ENCODE measurements at regions not wholly inside any gene's neighbourhood (a gene's known extent, or its start where the extent isn't known, plus 50 kb on each side); places are given as distances from the start of the nearest gene placed in this dataset.

GRCh38 chr1:77632216-77632615 is 50.2 kb downstream of the ZZZ3 start:
- no peaks in the 10 kb centered on the region for H3K27me3 ChIP-seq
- DNase-seq = no peak
- TF ChIP-seq CTCF (IDR thresholded peaks at IDR 0.05 in 4 of 5, conservative IDR thresholded peaks at IDR 0.05 in 1 of 5) = no peak
- TF ChIP-seq POLR2A (IDR thresholded peaks at IDR 0.05) = no peak
- no peak for ATAC-seq
- in situ Hi-C loops (cut with MboI; ENCODE audit: low sequenced_read_pairs in 4 of 4) = no loop called here
- no peaks in the 10 kb centered on the region for H3K4me1 ChIP-seq
- intact Hi-C loops (cut with DNase I; ENCODE audit: low total_unique reads) = no loop called here
- H3K36me3 ChIP-seq = peaks cover 0 to 27% of the 10 kb centered on the region in 2 donors
- H3K9me3 ChIP-seq = no peaks in the 10 kb centered on the region
- no peak overlapping the region for H3K27ac ChIP-seq
- H3K4me3 ChIP-seq = no peak overlapping the region

- H3K4me1 ChIP-seq = no peaks in the 10 kb centered on the region
- ATAC-seq (peak in 1 of 2 donors; percentile 36), DNase-seq (no peak)
- peaks cover 0 to 27% of the 10 kb centered on the region in 2 donors for H3K36me3 ChIP-seq
- no peak overlapping the region for H3K4me3 ChIP-seq
- in situ Hi-C loops (cut with MboI; ENCODE audit: low sequenced_read_pairs in 4 of 4) = no loop called here
- TF ChIP-seq POLR2A (IDR thresholded peaks at IDR 0.05) (no peak), CTCF (IDR thresholded peaks at IDR 0.05 in 4 of 5, conservative IDR thresholded peaks at IDR 0.05 in 1 of 5) (no peak)
- H3K9me3 ChIP-seq = no peaks in the 10 kb centered on the region
- no peak overlapping the region for H3K27ac ChIP-seq
- intact Hi-C loops (cut with DNase I; ENCODE audit: low total_unique reads) = no loop called here
- no peaks in the 10 kb centered on the region for H3K27me3 ChIP-seq
Observed at GRCh38 chr1:77631751-77632150, 50.7 kb downstream of the ZZZ3 start.

- Histone ChIP-seq H3K4me3 (no peak overlapping the region), H3K36me3 (peaks cover 0 to 30% of the 10 kb centered on the region in 2 donors), H3K4me1 (no peaks in the 10 kb centered on the region), H3K9me3 (no peaks in the 10 kb centered on the region), H3K27me3 (no peaks in the 10 kb centered on the region), H3K27ac (no peak overlapping the region)
- intact Hi-C loops (cut with DNase I; ENCODE audit: low total_unique reads) = no loop called here
- DNase-seq (no peak), ATAC-seq (no peak)
- in situ Hi-C loops (cut with MboI; ENCODE audit: low sequenced_read_pairs in 4 of 4) = no loop called here
- TF ChIP-seq POLR2A (IDR thresholded peaks at IDR 0.05) = no peak
- TF ChIP-seq CTCF (IDR thresholded peaks at IDR 0.05 in 4 of 5, conservative IDR thresholded peaks at IDR 0.05 in 1 of 5) = no peak
Observed at GRCh38 chr1:77631302-77631701, 51.2 kb downstream of the ZZZ3 start.

GRCh38 chr1:77627978-77628570 is 54.4 kb downstream of the ZZZ3 start:
- no peak for TF ChIP-seq CTCF (IDR thresholded peaks at IDR 0.05 in 4 of 5, conservative IDR thresholded peaks at IDR 0.05 in 1 of 5)
- TF ChIP-seq POLR2A (IDR thresholded peaks at IDR 0.05) = no peak
- ATAC-seq (no peak), DNase-seq (no peak)
- in situ Hi-C loops (cut with MboI; ENCODE audit: low sequenced_read_pairs in 4 of 4) (no loop called here), intact Hi-C loops (cut with DNase I; ENCODE audit: low total_unique reads) (no loop called here)
- Histone ChIP-seq H3K27ac (no peak overlapping the region), H3K9me3 (no peaks in the 10 kb centered on the region), H3K27me3 (no peaks in the 10 kb centered on the region), H3K4me1 (no peaks in the 10 kb centered on the region), H3K4me3 (no peak overlapping the region), H3K36me3 (peaks cover 0 to 36% of the 10 kb centered on the region in 2 donors)

GRCh38 chr1:77625250-77625649 is 57.2 kb downstream of the ZZZ3 start:
- no peaks in the 10 kb centered on the region for H3K9me3 ChIP-seq
- ATAC-seq = no peak
- no peak for DNase-seq
- intact Hi-C loops (cut with DNase I; ENCODE audit: low total_unique reads) (no loop called here), in situ Hi-C loops (cut with MboI; ENCODE audit: low sequenced_read_pairs in 4 of 4) (no loop called here)
- H3K27me3 ChIP-seq = no peaks in the 10 kb centered on the region
- H3K27ac ChIP-seq = no peak overlapping the region
- H3K36me3 ChIP-seq = peaks cover 0 to 18% of the 10 kb centered on the region in 2 donors
- no peaks in the 10 kb centered on the region for H3K4me1 ChIP-seq
- H3K4me3 ChIP-seq = no peak overlapping the region
- TF ChIP-seq CTCF (IDR thresholded peaks at IDR 0.05 in 4 of 5, conservative IDR thresholded peaks at IDR 0.05 in 1 of 5) (no peak), POLR2A (IDR thresholded peaks at IDR 0.05) (no peak)
